ENCODE measurements at regions not wholly inside any gene's neighbourhood (a gene's known extent, or its start where the extent isn't known, plus 50 kb on each side); places are given as distances from the start of the nearest gene placed in this dataset.

DNA sequence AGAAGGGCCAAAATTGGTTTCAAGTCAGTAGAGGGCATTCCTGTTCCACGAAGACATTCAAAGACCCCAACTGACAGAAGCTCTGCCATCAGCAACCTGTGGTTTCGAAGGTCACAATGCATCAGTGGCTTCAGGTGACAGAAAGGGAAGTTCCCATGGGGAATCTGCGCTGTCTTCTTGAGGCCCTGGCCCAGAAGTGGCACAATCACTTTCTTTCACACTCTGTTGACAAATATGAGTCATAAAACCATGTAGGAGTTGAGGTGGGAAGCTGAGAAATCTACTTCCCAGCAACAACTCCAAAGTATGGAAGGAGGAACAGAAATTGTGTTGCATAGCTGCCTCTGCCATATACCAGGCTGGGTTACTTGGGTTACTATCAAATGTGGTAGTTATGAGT, 621.1 kb upstream of the FANCL start:
- no peaks in the 10 kb centered on the region for H3K79me2 ChIP-seq (ENCODE audit: control insufficient read depth, insufficient read depth, low read length)
- H3K9ac ChIP-seq (ENCODE audit: control insufficient read depth, insufficient read depth, low read length) = no peak overlapping the region
- intact Hi-C loops (cut with micrococcal nuclease; ENCODE audit: unreplicated experiment) = no loop called here
- no peak overlapping the region for H3K4me2 ChIP-seq (ENCODE audit: control insufficient read depth, insufficient read depth)
- no peak overlapping the region for H3K27ac ChIP-seq (ENCODE audit: control insufficient read depth, insufficient read depth)
- RAD21 ChIA-PET (ENCODE audit: unreplicated experiment) = no interaction called here
- H4K20me1 ChIP-seq (ENCODE audit: control insufficient read depth, insufficient read depth) = no peaks in the 10 kb centered on the region
- no peak overlapping the region for H2AFZ ChIP-seq (ENCODE audit: control insufficient read depth, low read depth, low read length)
- H3K27me3 ChIP-seq (replicated peaks in 1 of 2; ENCODE audit: control insufficient read depth in 2 of 2, insufficient read depth in 2 of 2, low read length in 1 of 2) = no peaks in the 10 kb centered on the region
- POLR2A ChIA-PET = no interaction called here
- in situ Hi-C loops (cut with MboI) = no loop called here
- H3K4me3 ChIP-seq = no peak overlapping the region
- SMC1A ChIA-PET (ENCODE audit: uncharacterized antibody, unreplicated experiment) = no interaction called here
- no peak for FAIRE-seq
- no peaks in the 10 kb centered on the region for H3K36me3 ChIP-seq (ENCODE audit: control insufficient read depth in 2 of 2, insufficient read depth in 2 of 2, low read length in 1 of 2)
- peak; percentile 32 for DNase-seq (ENCODE audit: low read depth, low spot score)
- 0% methylated on average over 3 of the region's 3 CpGs for WGBS (ENCODE audit: insufficient coverage, insufficient replicate concordance, low lambda C conversion rate, missing lambda C conversion rate)
- H3K9me3 ChIP-seq (replicated peaks; ENCODE audit: control insufficient read depth, insufficient read depth, low read length) = no peaks in the 10 kb centered on the region
- CTCF ChIA-PET = no interaction called here
- ATAC-seq = peak; percentile 61
- no TSS peak for BruUV-seq (replicated peaks)
- peaks cover 20% of the 10 kb centered on the region for H3K4me1 ChIP-seq (ENCODE audit: control insufficient read depth, insufficient read depth, low read length)
- TF ChIP-seq MTA2 (IDR thresholded peaks at IDR 0.05; ENCODE audit: low read depth) (0 out of 2 replicates have a peak, but pooled peaks have one; percentile 28), FOXM1 (IDR thresholded peaks at IDR 0.05; ENCODE audit: low read depth, low read length) (peak; percentile 70; the same call in 1 of the 2 replicates), BACH1 (IDR thresholded peaks at IDR 0.05; ENCODE audit: borderline replicate concordance) (no peak), IKZF1 (conservative IDR thresholded peaks at IDR 0.05) (peak; percentile 57), CREM (IDR thresholded peaks at IDR 0.05; ENCODE audit: low read depth) (peak; percentile 52; the same call in 1 of the 2 replicates), IRF4 (IDR thresholded peaks at IDR 0.05; ENCODE audit: low read depth, low read length) (0 out of 2 replicates have a peak, but pooled peaks have one; percentile 26), TCF12 (IDR thresholded peaks at IDR 0.05; ENCODE audit: low read depth, low read length) (0 out of 2 replicates have a peak, but pooled peaks have one; percentile 11), RUNX3 (IDR thresholded peaks at IDR 0.05; ENCODE audit: low read length) (peak; percentile 90), RAD21 (IDR thresholded peaks at IDR 0.05; ENCODE audit: insufficient read depth, low read depth, low read length) (peak; percentile 34; the same call in 1 of the 2 replicates), JUNB (IDR thresholded peaks at IDR 0.05) (peak; percentile 59), NBN (IDR thresholded peaks at IDR 0.05) (no peak), BCL11A (IDR thresholded peaks at IDR 0.05; ENCODE audit: low read depth, low read length) (peak; percentile 38; the same call in 1 of the 2 replicates), GABPA (IDR thresholded peaks at IDR 0.05; ENCODE audit: low read depth) (no peak), STAT3 (IDR thresholded peaks at IDR 0.05; ENCODE audit: low read depth, low read length) (no peak), ZSCAN29 (IDR thresholded peaks at IDR 0.05) (no peak), NR2F1 (conservative IDR thresholded peaks at IDR 0.05) (peak; percentile 56; the same call in 1 of the 2 replicates), EED (IDR thresholded peaks at IDR 0.05; ENCODE audit: low read depth) (peak; percentile 93), PAX5 (IDR thresholded peaks at IDR 0.05; ENCODE audit: borderline replicate concordance, low read depth, low read length) (peak; percentile 50; the same call in 1 of the 2 replicates), IKZF2 (IDR thresholded peaks at IDR 0.05) (peak; percentile 77 to 83), BHLHE40 (IDR thresholded peaks at IDR 0.05; ENCODE audit: borderline replicate concordance in 1 of 2, low read depth in 2 of 2, low read length in 1 of 2) (peak; percentile 27 to 28; a peak in 1 of 4 replicates), NFIC (IDR thresholded peaks at IDR 0.05; ENCODE audit: low read depth, low read length) (peak; percentile 77)
- TF ChIP-seq, protein P1, sequence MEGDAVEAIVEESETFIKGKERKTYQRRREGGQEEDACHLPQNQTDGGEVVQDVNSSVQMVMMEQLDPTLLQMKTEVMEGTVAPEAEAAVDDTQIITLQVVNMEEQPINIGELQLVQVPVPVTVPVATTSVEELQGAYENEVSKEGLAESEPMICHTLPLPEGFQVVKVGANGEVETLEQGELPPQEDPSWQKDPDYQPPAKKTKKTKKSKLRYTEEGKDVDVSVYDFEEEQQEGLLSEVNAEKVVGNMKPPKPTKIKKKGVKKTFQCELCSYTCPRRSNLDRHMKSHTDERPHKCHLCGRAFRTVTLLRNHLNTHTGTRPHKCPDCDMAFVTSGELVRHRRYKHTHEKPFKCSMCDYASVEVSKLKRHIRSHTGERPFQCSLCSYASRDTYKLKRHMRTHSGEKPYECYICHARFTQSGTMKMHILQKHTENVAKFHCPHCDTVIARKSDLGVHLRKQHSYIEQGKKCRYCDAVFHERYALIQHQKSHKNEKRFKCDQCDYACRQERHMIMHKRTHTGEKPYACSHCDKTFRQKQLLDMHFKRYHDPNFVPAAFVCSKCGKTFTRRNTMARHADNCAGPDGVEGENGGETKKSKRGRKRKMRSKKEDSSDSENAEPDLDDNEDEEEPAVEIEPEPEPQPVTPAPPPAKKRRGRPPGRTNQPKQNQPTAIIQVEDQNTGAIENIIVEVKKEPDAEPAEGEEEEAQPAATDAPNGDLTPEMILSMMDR (IDR thresholded peaks at IDR 0.05 in 2 of 3, conservative IDR thresholded peaks at IDR 0.05 in 1 of 3; ENCODE audit: control insufficient read depth in 2 of 3, extremely low read depth in 1 of 3, insufficient read depth in 1 of 3, low read depth in 3 of 3, low read length in 3 of 3) = no peak
- TF ChIP-seq, protein P2, sequence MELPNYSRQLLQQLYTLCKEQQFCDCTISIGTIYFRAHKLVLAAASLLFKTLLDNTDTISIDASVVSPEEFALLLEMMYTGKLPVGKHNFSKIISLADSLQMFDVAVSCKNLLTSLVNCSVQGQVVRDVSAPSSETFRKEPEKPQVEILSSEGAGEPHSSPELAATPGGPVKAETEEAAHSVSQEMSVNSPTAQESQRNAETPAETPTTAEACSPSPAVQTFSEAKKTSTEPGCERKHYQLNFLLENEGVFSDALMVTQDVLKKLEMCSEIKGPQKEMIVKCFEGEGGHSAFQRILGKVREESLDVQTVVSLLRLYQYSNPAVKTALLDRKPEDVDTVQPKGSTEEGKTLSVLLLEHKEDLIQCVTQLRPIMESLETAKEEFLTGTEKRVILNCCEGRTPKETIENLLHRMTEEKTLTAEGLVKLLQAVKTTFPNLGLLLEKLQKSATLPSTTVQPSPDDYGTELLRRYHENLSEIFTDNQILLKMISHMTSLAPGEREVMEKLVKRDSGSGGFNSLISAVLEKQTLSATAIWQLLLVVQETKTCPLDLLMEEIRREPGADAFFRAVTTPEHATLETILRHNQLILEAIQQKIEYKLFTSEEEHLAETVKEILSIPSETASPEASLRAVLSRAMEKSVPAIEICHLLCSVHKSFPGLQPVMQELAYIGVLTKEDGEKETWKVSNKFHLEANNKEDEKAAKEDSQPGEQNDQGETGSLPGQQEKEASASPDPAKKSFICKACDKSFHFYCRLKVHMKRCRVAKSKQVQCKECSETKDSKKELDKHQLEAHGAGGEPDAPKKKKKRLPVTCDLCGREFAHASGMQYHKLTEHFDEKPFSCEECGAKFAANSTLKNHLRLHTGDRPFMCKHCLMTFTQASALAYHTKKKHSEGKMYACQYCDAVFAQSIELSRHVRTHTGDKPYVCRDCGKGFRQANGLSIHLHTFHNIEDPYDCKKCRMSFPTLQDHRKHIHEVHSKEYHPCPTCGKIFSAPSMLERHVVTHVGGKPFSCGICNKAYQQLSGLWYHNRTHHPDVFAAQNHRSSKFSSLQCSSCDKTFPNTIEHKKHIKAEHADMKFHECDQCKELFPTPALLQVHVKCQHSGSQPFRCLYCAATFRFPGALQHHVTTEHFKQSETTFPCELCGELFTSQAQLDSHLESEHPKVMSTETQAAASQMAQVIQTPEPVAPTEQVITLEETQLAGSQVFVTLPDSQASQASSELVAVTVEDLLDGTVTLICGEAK (IDR thresholded peaks at IDR 0.05; ENCODE audit: borderline replicate concordance) = no peak

All from GM12878 (cell line).